ENCODE measurements at regions not wholly inside any gene's neighbourhood (a gene's known extent, or its start where the extent isn't known, plus 50 kb on each side); places are given as distances from the start of the nearest gene placed in this dataset.

DNA sequence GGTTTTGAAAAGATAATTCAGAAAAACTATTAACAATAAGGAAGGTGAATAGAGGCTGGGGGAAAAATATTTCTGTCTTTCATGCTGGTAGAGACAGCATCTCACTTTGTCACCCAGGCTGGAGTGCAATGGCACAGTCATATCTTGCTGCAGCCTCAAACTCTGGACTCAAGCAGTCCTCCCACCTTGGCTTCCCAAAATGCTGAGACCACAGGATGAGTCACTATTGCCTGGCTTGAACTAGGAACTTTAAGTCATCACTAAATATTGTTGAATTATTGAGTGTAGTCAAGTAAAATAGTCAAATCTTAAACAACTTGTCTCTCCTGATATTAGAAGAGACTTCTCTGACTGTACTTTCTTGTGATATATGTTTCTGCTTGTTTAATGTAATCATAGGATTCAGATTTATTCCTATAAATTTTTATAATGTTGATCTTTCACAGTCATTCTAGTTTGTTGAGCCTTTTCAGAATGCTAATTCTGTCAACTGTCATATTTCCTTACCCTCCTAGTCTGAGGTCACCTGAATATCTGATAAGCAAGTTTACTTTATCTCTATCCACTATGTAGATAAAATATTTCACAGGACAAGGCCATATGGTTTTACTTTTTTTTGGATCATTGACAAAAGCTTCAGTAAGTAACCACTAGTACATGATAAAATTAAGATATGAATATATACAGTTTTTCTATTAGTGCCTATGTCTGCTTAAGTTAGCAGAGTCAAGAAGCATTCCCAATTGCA, 1696.5 kb downstream of the MAT2B start:
- DNase-seq (ENCODE audit: low spot score), result no peak
- H3K27ac ChIP-seq, result no peak overlapping the region
- TF ChIP-seq, protein P1, sequence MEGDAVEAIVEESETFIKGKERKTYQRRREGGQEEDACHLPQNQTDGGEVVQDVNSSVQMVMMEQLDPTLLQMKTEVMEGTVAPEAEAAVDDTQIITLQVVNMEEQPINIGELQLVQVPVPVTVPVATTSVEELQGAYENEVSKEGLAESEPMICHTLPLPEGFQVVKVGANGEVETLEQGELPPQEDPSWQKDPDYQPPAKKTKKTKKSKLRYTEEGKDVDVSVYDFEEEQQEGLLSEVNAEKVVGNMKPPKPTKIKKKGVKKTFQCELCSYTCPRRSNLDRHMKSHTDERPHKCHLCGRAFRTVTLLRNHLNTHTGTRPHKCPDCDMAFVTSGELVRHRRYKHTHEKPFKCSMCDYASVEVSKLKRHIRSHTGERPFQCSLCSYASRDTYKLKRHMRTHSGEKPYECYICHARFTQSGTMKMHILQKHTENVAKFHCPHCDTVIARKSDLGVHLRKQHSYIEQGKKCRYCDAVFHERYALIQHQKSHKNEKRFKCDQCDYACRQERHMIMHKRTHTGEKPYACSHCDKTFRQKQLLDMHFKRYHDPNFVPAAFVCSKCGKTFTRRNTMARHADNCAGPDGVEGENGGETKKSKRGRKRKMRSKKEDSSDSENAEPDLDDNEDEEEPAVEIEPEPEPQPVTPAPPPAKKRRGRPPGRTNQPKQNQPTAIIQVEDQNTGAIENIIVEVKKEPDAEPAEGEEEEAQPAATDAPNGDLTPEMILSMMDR (IDR thresholded peaks at IDR 0.05), result no peak
- no peak overlapping the region for H3K4me3 ChIP-seq

DNA sequence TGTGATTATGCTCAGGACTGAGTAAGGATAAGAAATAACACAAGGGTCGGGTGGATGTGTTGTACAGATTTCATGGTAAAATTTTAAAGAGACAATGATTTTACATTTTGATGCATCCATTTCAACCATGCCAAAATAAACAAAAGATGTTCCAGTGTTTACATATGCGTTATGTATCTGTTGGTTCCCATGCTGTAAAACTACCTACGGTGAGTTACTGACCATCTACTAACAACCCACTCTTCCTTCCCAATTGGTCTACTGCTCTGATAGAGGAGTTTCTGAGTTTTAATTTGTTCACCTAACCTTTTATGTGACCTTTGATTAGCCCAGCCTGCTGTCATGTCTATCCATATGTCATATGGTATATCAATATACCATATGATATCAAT, 1697.1 kb downstream of the MAT2B start:
- no peak overlapping the region for H3K27ac ChIP-seq
- DNase-seq (ENCODE audit: low spot score), result no peak
- H3K4me3 ChIP-seq, result no peak overlapping the region
- TF ChIP-seq, protein P1 (IDR thresholded peaks at IDR 0.05), result no peak

DNA sequence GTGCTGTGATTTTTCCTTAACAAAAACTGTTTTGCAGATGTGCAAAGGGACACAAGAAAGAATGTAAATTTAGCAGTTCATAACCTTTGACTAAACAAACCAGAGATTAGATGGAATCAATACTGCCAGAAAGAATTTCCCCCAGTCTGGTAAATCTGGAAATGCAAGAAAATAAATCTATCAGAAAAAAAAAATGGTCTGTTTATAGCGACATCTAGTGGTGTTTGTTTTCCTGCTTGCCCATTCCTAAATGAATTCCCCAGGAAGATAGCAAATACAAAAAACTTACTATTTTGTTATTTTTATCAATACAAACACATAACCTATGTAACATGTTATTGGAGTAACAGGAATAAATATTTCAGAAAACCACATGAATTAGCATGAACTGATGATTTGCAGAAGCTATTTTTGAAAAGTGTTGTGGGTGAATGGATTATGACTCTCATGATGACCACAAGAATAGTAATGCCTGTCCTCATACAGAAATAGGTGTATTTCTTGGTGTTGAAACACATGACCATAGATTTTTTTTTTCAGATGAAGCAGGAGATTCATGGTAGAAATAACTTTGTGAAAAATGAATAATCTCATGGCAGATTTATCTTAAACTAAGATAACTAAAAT, 1703.8 kb downstream of the MAT2B start:
- H3K4me3 ChIP-seq, result no peak overlapping the region
- TF ChIP-seq, protein P1 (IDR thresholded peaks at IDR 0.05), result no peak
- DNase-seq (ENCODE audit: low spot score), result no peak

DNA sequence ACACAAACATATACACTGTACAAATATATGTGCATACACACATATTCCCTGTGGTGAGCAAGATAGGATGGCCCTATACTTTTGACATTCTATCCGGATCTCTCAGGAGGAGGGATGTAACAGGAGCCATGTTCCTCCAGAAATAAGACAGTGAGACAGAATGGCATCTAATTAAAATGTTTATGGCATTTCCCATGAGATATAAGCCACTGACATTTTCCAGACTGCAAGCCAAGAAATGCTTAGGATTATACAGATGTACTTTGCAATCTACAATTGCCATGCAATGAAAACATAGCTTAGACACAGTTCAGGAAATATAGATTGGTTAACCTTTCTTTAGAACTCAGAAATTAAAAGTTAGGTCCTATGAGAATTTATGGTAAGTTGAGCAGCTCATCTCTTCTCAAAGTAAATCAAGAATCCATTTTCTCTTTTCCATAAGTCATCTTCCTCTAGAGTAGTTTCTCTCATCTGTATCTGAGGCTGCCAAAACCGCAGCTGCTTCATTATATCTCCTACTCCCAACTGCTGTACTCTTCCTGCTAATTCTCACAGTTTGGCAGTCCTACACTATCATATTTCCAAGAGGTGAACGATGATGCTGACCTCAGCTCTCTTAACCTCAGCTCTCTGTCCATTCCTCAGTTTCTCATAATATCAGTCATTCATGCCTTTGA, 1719.1 kb downstream of the MAT2B start:
- no peak for DNase-seq (ENCODE audit: low spot score)
- Histone ChIP-seq H3K4me3 (no peak overlapping the region), H3K27ac (no peak overlapping the region)
- TF ChIP-seq, protein P1 (IDR thresholded peaks at IDR 0.05), result no peak

More for the DNA sequence above, 1703.8 kb downstream of the MAT2B start:
- H3K27ac ChIP-seq, result no peak overlapping the region

DNA sequence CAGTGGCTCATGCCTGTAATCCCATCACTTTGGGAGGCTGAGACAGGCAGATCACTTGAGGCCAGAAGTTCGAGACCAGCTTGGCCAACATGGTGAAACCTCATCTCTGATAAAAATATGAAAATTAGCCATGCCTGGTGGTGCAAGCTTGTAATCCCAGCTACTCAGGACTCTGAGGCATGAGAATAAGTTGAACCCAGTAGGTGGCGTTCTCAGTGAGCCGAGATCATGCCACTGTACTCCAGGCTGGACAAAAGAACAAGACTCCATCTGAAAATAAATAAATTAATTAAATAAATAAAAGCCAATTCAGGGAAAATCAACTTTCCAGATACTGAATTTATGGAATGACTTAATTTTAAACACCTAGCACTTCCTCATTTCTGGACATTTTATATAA, 1722.1 kb downstream of the MAT2B start:
- TF ChIP-seq, protein P1 (IDR thresholded peaks at IDR 0.05), result no peak
- Histone ChIP-seq H3K27ac (no peak overlapping the region), H3K4me3 (no peak overlapping the region)
- DNase-seq (ENCODE audit: low spot score), result no peak

DNA sequence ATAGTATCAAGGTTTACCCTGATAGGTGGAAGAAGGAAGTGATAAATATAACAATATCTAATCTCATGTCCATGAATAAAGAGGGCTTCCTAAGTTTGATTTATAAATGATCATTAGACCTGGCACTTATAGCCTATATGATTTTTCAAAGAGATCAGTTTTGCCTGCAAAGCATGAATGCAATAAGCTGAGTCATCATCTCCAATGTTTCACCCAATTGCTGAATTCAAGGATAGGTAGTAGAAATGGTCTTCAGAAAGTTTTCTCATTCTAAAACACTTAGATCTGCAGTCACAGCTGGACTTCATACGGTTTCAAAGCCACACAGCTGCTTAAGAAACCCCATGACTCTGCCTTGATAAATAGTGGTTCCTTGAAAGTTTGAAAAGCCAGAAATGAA, 1722.8 kb downstream of the MAT2B start:
- TF ChIP-seq, protein P1 (IDR thresholded peaks at IDR 0.05), result no peak

More for the DNA sequence above, 1722.8 kb downstream of the MAT2B start:
- Histone ChIP-seq H3K4me3 (no peak overlapping the region), H3K27ac (no peak overlapping the region)
- DNase-seq (ENCODE audit: low spot score), result no peak
